Fibroblast of villous mesenchyme (primary cell): ENCODE measurements at regions not wholly inside any gene's neighbourhood (a gene's known extent, or its start where the extent isn't known, plus 50 kb on each side); places are given as distances from the start of the nearest gene placed in this dataset.

Experiments used
- DNase-seq: peaks from one replicate; pipeline ENCODE4 v3.0.0-alpha.2; 2010; ENCODE audit warnings: low read depth
- H3K4me3 ChIP-seq: 2 replicates; pipeline ENCODE4 v1.5.1; 2011; ENCODE audit warnings: low read depth, mild to moderate bottlenecking, low read length
- CTCF ChIP-seq: IDR thresholded peaks from 2 replicates; pipeline ENCODE4 v1.5.1; 2012; ENCODE audit warnings: low read depth, mild to moderate bottlenecking, low read length; ENCODE audit not compliant: insufficient read depth

DNA sequence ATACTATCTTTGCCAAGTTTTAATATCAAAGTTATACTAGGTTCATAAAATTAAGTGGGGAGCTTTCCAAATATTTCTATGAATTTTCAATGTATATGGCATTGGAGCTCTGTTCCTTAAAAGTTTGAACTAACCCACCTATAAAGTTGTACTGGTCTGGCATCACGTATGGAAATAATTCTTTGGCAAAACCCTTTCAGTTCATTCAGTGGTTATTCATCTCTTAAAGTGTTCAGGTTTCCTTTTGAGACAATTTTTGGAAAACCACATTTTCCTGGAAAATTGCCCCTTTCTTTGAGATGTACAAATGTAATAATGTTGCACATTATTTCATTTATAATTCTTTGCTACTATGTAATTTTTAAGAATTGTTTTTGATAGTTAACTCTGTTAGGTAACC lies 62.5 kb upstream of the INPP5A start:
- TF ChIP-seq CTCF: no peak
- H3K4me3 ChIP-seq: no peak overlapping the region
- DNase-seq: no peak

DNA sequence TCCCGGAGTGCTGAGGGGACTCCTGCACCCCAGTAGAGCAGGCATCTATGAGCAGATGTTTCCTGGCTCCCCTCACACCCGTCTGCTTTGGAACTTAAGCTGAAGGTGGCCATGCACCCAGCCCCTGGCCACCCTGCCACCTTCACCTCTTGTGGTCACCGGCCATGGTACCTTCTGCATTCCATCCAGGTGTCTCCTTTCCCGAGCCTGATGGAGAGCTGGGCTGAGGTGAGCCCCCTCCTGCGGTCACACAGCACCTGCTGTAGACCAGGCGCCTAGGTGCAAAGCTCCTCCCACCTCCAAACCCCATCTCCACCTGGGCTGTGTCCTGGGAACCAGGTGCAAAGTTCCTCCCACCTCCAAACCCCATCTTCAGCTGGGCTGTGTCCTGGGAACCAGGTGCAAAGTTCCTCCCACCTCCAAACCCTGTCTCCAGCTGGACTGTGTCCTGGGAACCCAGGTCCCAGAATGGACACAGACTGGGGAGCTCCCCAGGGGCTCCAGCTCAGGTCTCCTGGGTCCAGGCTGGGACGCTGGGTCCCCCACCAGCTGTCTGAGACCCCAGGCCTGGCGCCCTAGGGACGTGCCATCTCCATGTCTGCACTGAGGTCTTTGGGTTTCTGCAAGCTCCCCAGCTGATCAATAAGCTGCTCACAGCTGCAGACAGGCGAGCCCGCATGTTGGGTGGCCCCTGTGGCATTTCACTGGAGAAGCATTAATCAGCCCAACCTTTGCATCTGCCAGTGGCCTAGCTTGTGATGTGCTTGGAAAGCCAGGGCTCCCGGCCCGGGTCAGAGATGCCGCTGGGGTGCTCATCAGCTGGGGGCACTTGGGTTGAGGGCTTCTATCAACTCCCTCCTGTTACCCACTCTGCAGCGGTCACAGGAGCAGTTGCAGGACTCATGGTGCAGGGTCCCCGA lies 61.2 kb upstream of the INPP5A start:
- DNase-seq: no peak
- no peak for TF ChIP-seq CTCF
- H3K4me3 ChIP-seq: no peak overlapping the region

DNA sequence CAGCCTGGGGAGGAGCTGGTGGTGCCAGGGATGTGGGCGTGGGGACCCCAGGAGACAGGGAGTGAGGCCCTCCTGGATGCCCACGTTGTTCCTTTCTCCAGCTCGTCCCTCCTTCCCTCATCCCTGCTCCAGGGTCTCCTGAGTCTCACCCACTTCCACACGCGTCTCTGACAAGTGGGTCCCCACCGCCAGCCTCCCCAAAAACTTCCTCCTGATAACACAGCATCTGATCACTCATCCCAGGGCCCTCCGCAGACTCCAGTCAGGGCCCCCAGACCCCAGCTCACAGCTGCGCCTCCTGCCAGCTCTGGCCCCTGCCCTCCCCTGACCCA lies 60.6 kb upstream of the INPP5A start:
- no peak for DNase-seq
- H3K4me3 ChIP-seq: no peak overlapping the region
- no peak for TF ChIP-seq CTCF

DNA sequence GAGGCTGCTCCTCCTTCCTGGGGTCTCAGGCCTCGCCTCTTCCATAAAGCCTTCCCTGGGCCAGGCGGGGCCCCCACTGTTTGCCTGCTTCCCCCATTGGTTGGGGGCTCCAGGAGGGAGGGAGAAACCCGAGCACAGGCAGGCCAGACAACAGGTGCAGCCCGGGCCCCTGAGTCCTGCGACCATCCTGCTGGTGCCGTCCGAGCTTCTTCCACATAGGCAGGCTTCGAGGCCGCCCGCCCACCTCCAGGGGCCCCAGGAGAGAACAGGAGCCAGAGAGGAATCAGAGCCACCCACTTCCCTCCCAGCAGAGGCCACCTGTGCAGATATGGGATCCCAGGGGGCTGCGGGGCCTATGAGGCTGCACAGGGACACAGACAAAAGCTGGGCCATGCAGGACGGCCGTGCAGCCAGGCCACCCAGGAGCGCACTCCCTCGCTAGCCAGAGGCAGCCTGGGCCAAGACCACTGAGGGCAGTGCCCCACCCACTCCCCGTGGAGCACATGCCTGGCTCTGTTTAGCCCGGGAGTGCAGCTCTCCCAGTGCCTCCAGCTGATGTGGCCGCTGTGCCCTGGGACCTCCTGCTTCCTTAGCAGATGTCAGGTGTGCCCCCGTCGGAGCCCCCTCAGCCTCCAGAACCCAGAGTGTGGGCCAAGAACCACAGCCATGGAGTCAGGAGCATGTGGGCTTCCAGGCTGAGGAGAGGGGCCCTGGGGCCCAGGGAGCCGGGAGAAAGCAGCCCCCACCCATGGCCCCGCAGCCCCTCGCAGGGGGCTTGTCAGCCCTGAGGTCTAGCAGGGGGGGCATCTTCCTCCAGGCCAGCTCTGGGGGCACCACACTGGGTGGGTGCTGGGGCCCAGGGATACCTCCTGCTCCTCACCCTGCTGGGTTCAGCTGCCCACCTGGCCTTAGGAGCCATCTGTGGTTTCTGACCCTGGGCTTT lies 59.9 kb upstream of the INPP5A start:
- H3K4me3 ChIP-seq: no peak overlapping the region
- DNase-seq: no peak
- no peak for TF ChIP-seq CTCF

DNA sequence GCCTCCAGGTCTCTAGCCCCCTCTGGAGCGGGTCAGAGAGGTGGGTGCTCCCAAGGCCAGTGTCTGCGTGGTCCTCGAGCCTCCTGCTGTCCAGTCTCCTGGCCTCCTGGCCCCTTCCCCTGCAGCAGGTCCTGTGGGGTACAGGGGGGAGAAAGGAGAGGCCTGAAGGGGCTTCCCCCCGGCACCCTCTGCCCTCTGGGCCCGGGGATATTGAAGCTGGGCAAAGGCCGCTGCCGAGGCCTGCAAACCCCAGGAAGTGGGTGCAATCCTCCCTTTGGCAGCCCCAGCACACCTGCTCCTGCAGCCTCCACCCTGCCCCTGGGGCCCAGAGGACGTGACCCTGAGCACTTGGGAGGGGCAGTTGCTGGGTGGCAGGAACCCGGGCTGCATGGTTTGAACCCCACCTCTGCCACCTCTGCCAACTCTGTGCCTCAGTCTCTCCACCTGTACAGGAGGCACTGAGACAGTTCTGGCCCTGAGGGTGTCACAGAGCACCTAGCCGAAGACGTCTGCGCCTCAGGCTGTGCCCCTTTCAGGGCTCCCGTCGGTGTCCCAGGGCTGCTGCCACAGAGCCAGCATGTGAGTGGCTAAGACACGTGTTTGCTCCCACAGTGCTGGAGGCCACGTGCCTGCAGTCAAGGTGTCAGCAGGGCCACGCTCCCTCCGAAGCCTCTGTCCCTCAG lies 59.1 kb upstream of the INPP5A start:
- no peak for TF ChIP-seq CTCF
- DNase-seq: no peak
- H3K4me3 ChIP-seq: no peak overlapping the region

- TF ChIP-seq CTCF: no peak
- no peak overlapping the region for H3K4me3 ChIP-seq
- DNase-seq: no peak
These were observed 58.5 kb upstream of the INPP5A start for GRCh38 chr10:132479024-132479602.
